HG02571 (cell line): ENCODE measurements at regions not wholly inside any gene's neighbourhood (a gene's known extent, or its start where the extent isn't known, plus 50 kb on each side); places are given as distances from the start of the nearest gene placed in this dataset.

Experiments
- ATAC-seq: cut with Tn5 transposase; IDR thresholded peaks from one replicate; pipeline ENCODE4 v1.9.1; 2021; ENCODE audit warnings: mild to moderate bottlenecking, moderate library complexity; ENCODE audit not compliant: unreplicated experiment

GRCh38 chr22:47805394-47805935, 1043.0 kb downstream of the TBC1D22A start:
- no peak for ATAC-seq

DNA sequence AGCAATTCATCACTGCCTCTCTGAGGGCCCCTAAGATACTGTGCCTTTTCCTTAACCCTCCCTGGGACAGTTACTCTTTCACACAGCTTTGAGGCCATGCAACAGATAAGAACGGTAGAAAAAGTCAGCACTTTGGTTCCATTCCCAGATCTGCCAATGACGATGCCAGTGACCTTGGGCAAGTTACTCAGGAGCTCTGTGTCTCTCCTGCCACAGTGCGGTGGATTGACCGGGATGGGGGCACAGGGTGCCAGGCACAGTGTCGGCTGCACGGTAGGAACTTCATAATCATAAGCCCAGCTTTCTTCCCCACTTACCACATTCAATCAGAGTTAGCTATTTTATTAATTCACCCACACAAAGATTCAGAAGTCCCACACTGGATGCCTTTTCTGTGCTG, 1041.8 kb downstream of the TBC1D22A start:
- ATAC-seq, result no peak

DNA sequence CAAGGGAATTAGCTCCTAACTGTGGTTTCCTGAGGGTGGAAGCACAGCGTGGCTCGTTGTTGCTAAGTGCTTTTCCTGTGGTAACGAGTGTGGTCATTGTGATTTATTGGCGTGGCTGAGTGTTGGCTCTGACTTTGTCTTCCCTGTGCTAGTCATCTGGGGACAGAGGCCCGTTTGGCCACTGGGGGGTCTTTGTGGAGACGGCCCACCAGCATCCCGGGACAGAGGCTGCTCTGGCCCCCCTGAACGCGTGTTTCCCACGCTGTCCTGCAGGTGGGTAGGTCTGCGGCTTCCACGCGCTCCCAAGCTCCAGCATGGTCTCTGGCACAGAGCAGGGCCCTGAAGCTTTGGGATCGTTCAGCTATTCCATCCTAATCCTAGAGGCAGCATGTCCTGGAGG, 1040.0 kb downstream of the TBC1D22A start:
- no peak for ATAC-seq

DNA sequence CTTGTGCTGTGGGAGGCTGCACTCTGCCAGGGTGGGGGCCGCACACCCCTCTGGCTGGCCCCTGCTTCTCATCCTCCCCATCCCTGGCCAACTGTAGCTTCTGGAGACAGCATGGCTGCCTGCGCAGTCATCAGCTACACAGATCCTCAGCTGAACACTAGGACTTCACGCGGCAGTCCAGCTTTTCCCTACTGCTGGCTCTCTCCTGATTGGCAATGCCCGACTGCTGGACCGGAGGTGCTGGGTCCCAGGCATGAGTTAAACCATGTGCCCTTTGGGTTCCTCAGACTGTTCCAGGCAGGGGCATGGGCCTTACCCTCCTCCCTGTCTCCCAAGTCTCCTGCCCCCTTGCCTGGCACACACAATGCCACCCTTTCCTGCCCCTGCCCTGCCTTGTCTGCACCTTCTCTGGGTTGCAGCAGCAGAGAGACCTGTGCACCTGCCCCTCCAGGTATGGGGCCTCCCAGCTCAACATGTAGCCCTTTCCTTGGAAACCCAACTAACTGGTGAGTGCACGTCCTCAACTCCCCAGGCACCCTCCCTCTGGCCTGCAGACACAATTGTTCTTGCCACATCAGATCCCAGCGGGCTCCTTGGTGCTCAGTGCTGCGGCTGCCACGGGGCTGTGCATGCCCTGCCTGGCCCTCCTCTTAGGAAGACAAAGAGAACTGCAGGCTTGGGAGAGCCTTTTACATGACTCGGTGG, 1039.2 kb downstream of the TBC1D22A start:
- no peak for ATAC-seq

GRCh38 chr22:47798229-47798628, 1035.8 kb downstream of the TBC1D22A start:
- no peak for ATAC-seq

- no peak for ATAC-seq
These were observed 1035.0 kb downstream of the TBC1D22A start for GRCh38 chr22:47797342-47797945.

- no peak for ATAC-seq
These were observed 1033.9 kb downstream of the TBC1D22A start for GRCh38 chr22:47796128-47796908.

GRCh38 chr22:47795477-47796127, 1033.2 kb downstream of the TBC1D22A start:
- no peak for ATAC-seq

DNA sequence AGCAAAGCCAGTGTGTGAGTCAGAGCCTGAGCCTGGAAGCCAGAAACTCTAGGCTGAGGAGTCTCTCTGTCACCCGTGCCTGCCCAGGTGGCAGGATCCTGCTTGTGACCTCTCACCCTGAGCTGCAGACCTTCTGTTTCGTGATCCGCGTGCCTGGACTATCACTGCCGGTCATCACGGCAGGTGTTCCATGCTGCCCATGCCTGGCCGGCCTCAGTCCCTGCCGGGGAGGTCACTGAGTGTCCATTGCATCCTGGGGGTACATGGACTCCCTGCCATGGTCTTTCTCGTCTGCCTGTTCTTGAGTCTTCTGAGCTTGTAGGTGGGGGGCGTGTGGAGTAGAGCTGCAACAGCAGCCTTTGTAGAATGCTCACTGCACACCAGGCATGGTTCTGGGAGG, 1032.4 kb downstream of the TBC1D22A start:
- no peak for ATAC-seq

GRCh38 chr22:47793304-47794101, 1031.1 kb downstream of the TBC1D22A start:
- ATAC-seq, result no peak

DNA sequence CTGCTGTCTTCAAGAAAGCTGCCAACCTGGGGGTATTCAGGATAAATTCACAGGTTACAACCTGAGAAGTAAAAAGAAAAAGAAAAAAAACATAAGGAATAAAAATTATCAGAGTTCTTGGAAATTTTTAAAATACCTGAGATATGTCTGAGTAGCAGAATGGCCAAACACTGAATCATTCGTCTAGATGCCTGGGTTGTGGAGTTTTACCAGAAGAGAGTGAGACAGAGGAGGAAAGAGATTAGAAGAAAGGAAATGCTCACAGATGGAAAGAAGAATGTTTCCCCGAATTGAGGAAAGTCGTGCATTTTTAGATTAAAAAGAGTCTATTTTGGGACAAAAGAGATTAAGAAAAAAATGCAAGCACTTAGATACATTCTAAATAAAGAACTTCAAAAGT, 1026.7 kb downstream of the TBC1D22A start:
- no peak for ATAC-seq

GRCh38 chr22:47788461-47788860, 1026.0 kb downstream of the TBC1D22A start:
- no peak for ATAC-seq

GRCh38 chr22:47787501-47788227, 1025.2 kb downstream of the TBC1D22A start:
- ATAC-seq, result no peak

GRCh38 chr22:47786650-47787290, 1024.3 kb downstream of the TBC1D22A start:
- no peak for ATAC-seq

DNA sequence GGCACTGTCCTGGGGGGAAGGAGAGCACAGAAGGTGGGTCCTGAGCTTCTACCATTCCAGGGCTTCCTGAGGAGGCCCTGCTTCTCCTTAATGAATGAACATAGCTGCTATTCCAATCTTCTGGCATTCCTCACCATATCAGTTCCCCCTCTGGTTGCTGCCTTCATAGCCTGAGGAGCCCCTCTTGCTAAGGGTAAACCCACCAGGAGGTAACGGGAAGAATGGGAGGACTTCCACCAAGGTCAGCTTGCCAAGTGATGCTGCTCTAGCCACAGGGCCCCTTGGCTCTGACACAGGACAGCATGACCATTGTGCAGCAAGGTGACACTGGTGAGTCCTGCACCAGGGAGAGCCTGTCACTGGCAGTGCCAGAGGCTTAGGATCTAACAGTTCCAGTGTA, 1022.5 kb downstream of the TBC1D22A start:
- no peak for ATAC-seq

DNA sequence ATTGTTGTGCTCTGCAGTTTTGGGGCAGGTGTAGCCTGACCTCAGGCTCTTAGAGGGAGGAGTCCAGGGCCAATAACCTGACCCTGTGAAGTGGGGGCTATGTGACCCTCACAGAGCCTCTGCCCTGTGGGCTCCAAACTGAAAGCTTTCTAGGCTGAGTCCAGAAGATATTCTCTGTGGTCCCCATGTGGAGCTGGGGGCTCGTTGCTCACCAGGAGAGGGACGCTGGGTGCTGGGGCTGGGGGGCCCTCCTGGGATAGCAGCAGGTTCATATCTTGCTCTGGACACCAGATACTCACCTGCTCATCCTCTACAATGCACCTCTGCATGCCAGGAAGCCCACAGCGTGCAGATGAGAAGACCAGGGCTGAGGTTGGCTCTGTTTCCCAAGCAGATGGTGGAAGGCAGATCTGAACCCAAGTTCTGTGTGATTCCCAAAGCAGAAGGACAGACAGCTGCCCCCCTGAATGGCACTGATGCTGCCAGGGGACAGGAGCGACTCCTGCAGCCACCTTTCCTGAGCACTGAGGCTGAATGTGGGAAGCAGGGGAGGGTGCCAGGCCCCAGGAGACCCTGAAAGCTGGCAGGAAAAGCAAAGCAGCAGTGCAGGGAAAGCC, 1022.0 kb downstream of the TBC1D22A start:
- ATAC-seq, result no peak

DNA sequence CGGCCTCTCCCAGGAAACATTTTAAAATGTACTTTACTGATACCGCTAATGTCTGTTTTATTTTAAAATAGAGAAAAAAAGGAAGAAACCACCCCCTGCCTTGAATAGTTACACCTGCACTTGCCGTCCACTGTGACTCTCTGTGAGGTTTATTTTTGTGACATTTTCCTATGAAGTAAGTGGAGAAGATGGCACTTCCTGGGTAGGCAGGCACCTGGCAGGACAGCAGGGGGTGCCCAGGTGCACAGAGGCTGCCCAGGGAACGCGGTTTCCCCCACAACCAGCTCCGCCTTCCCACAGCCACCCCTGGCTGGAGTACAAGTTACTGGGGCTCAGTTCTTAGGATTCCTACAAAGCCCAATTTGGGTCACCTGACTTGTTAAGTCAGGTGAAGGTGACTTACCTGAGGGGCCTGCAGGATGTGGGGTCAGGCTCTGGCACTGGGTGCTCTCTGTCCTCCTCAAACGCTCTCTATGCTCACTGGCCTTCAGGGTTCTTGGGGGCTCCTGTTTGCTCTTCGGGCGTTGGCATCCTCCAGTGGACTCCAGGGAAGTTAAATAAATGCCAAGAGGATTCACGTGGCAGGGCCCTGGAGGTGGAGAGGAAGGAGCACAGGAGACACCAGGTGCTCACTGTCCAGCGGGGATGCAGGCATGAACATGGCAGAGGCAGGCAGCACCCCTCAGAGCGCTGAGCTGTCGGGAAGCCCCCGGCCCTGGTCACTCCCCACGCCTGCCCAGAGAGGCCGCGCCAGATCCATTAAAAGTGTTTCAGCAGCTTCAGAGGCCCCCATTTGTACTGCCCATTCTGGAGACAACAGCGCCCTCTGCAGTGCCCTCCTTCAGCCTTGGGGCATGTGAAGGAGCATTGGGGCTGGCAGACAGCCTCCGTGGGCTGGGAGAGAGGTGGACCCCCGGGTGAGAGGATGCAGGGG, 1021.2 kb downstream of the TBC1D22A start:
- no peak for ATAC-seq
